Islet of Langerhans (tissue), 1 donor: ENCODE measurements at regions not wholly inside any gene's neighbourhood (a gene's known extent, or its start where the extent isn't known, plus 50 kb on each side); places are given as distances from the start of the nearest gene placed in this dataset.
"Not testable (repeated sequence)": the region's sequence is repeated elsewhere in the genome, so short reads cannot be mapped to it uniquely, and the experiment has no call there.

Experiments used
- FAIRE-seq: peaks from one replicate; lab custom pipeline; 2011; peaks lifted over from hg19 to GRCh38; lab: Jason Lieb, UNC

GRCh38 chr18:37871561-37871960 lies 306.0 kb upstream of the CELF4 start:
- no peak for FAIRE-seq

- FAIRE-seq, result no peak
Measured at GRCh38 chr18:37869051-37869450, 303.5 kb upstream of the CELF4 start.

GRCh38 chr18:37864122-37864521 lies 298.5 kb upstream of the CELF4 start:
- FAIRE-seq, result no peak

- no peak for FAIRE-seq
Measured at GRCh38 chr18:37861981-37862380, 296.4 kb upstream of the CELF4 start.

GRCh38 chr18:37854396-37854795 lies 288.8 kb upstream of the CELF4 start:
- no peak for FAIRE-seq

GRCh38 chr18:37853706-37854105 lies 288.1 kb upstream of the CELF4 start:
- no peak for FAIRE-seq

- FAIRE-seq, result no peak
Measured at GRCh38 chr18:37852464-37852863, 286.9 kb upstream of the CELF4 start.

- FAIRE-seq, result no peak
Measured at GRCh38 chr18:37847544-37847943, 281.9 kb upstream of the CELF4 start.

- no peak for FAIRE-seq
Measured at GRCh38 chr18:37846996-37847395, 281.4 kb upstream of the CELF4 start.

- no peak for FAIRE-seq
Measured at GRCh38 chr18:37845498-37845897, 279.9 kb upstream of the CELF4 start.

GRCh38 chr18:37844209-37844970 lies 278.8 kb upstream of the CELF4 start:
- FAIRE-seq, result no peak

GRCh38 chr18:37838083-37838482 lies 272.5 kb upstream of the CELF4 start:
- no peak for FAIRE-seq

- FAIRE-seq, result no peak
Measured at GRCh38 chr18:37836071-37836970, 270.7 kb upstream of the CELF4 start.

- not testable (repeated sequence) for FAIRE-seq
Measured at GRCh38 chr18:37832010-37832695, 266.6 kb upstream of the CELF4 start.

- FAIRE-seq, result no peak
Measured at GRCh38 chr18:37812961-37813360, 247.4 kb upstream of the CELF4 start.

- no peak for FAIRE-seq
Measured at GRCh38 chr18:37805773-37806404, 240.3 kb upstream of the CELF4 start.

- no peak for FAIRE-seq
Measured at GRCh38 chr18:37796823-37797349, 231.3 kb upstream of the CELF4 start.

GRCh38 chr18:37787452-37787851 lies 221.9 kb upstream of the CELF4 start:
- no peak for FAIRE-seq

- no peak for FAIRE-seq
Measured at GRCh38 chr18:37783771-37784170, 218.2 kb upstream of the CELF4 start.

- no peak for FAIRE-seq
Measured at GRCh38 chr18:37779220-37779619, 213.6 kb upstream of the CELF4 start.

- FAIRE-seq, result no peak
Measured at GRCh38 chr18:37778417-37779165, 213.0 kb upstream of the CELF4 start.
